ENCODE measurements at regions not wholly inside any gene's neighbourhood (a gene's known extent, or its start where the extent isn't known, plus 50 kb on each side); places are given as distances from the start of the nearest gene placed in this dataset.
A peak's percentile ranks its signal among the peaks of the same experiment; 100 is the strongest.

DNA sequence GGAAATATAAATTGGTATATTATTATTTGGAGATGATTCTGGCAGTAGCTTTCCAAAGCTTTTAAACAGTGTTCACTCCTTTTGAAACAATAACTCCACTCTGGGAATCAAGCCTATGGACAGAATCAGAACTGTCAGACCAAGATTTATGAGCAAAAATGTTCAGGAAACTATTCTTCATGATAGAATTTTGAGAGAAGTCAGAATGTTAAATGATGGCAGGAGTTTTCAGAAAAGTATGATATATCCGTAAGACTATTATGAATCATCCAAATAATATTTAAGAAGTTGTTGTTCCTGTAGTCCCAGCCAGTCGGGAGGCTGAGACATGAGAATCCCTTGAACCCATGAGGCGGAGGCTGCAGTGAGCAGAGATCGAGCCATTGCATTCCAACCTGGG is 50.5 kb upstream of the ADGRG2 start:
- DNase-seq: no peak
- H3K36me3 ChIP-seq (replicated peaks; ENCODE audit: control insufficient read depth, insufficient read depth, low read length): no peaks in the 10 kb centered on the region
- H3K4me3 ChIP-seq (ENCODE audit: insufficient read depth, low read depth, low read length): no peak overlapping the region
- no peaks in the 10 kb centered on the region for H3K27me3 ChIP-seq (ENCODE audit: control insufficient read depth, insufficient read depth, low read length)

- Histone ChIP-seq H3K36me3 (replicated peaks; ENCODE audit: control insufficient read depth, insufficient read depth, low read length) (no peaks in the 10 kb centered on the region), H3K27me3 (ENCODE audit: control insufficient read depth, insufficient read depth, low read length) (no peaks in the 10 kb centered on the region), H3K4me3 (ENCODE audit: insufficient read depth, low read depth, low read length) (no peak overlapping the region)
- no peak for DNase-seq
Measured at GRCh38 chrX:19174401-19175025, 52.2 kb upstream of the ADGRG2 start.

DNA sequence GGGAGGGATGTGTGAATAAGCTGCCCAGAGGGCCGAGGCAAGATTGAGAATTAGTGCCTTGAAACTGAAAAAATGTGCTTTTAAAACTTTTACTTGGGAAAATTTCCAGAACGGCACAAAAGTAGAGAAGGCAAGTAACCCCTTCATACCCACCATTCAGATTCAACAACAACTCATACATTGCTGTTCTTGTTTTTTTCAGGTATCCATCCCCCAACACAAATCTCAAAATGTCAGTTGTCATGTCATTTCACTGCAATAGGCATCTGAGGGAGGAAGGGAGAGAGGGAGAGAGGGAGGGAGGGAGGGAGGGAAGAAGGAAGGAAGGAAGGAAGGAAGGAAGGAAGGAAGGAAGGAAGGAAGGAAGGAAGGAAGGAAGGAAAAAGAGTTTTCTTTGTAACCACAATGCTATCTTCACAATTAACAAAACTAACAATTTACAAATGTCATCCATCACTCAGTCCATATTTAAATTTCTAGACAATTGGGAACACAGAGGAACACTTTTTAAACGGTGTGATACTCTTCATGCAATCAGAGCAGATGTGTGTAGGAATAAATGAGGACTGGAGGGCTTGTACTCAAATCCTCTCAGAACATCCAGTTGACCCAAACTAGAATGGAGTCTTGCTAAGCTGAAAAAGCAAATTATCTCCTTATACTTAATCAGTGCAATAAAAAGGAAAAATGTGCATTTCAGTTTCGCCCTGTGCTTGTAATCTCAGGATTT is 54.8 kb upstream of the ADGRG2 start:
- H3K4me3 ChIP-seq (ENCODE audit: insufficient read depth, low read depth, low read length): no peak overlapping the region
- no peaks in the 10 kb centered on the region for H3K36me3 ChIP-seq (replicated peaks; ENCODE audit: control insufficient read depth, insufficient read depth, low read length)
- H3K27me3 ChIP-seq (ENCODE audit: control insufficient read depth, insufficient read depth, low read length): no peaks in the 10 kb centered on the region
- no peak for DNase-seq

- Histone ChIP-seq H3K36me3 (replicated peaks; ENCODE audit: control insufficient read depth, insufficient read depth, low read length) (no peaks in the 10 kb centered on the region), H3K27me3 (ENCODE audit: control insufficient read depth, insufficient read depth, low read length) (no peaks in the 10 kb centered on the region), H3K4me3 (ENCODE audit: insufficient read depth, low read depth, low read length) (no peak overlapping the region)
- no peak for DNase-seq
Measured at GRCh38 chrX:19177721-19178120, 55.5 kb upstream of the ADGRG2 start.

DNA sequence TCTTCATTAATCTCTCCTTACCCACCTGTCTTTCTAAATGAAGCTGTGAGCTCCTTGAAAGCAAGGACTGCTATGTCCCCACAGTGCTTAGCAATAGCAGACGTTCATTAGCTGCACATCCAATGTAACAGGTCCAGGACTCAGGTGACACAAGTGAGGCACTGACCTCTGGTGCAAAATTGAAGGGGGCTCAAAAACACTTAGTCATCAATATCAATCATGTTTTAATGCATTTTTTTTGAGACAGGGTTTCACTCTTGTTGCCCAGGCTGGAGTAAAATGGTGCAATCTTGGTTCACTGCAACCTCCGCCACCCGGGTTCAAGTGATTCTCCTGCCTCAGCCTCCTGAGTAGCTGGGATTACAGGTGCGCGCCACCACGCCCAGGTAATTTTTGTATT is 56.1 kb upstream of the ADGRG2 start:
- H3K27me3 ChIP-seq (ENCODE audit: control insufficient read depth, insufficient read depth, low read length): no peaks in the 10 kb centered on the region
- no peak for DNase-seq
- H3K36me3 ChIP-seq (replicated peaks; ENCODE audit: control insufficient read depth, insufficient read depth, low read length): no peaks in the 10 kb centered on the region
- no peak overlapping the region for H3K4me3 ChIP-seq (ENCODE audit: insufficient read depth, low read depth, low read length)

DNA sequence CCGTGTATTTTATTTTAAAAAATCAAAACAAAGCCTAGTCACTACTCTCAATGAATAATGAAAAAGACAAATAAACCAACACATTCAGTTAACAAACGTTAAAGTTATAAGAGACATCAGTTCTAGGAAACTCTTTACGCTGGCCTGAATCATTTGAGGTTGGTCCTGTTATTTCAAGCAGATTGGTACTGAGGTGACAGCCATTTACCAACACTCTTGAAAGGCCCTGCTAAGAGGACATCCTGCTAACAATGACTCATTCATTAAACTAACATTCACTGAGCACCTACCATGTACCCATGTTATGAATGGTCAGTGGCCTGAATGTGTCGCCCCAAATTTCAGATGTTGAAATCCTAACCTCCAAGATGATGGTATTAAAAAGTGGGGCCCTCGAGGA is 57.1 kb upstream of the ADGRG2 start:
- H3K36me3 ChIP-seq (replicated peaks; ENCODE audit: control insufficient read depth, insufficient read depth, low read length): no peaks in the 10 kb centered on the region
- DNase-seq: no peak
- H3K27me3 ChIP-seq (ENCODE audit: control insufficient read depth, insufficient read depth, low read length): no peaks in the 10 kb centered on the region
- no peak overlapping the region for H3K4me3 ChIP-seq (ENCODE audit: insufficient read depth, low read depth, low read length)

DNA sequence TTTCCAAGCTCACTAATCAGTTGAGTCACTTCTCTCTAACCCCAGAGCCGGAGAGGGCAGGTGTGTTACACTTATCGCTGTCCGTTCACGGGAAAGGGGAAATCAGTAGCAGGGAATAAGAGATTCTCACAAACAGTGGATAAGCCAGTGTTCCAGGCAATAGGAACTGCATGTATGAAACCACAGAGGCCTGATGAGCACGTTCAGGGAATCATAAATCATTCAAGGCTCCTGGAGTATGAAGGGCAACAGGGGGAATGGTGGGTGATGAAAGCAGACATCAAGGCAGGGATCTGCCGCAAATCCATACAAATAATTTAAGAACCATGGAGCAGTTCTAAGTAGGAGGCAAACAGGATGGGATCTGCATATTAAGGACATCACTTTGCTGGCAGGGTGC is 59.1 kb upstream of the ADGRG2 start:
- H3K36me3 ChIP-seq (replicated peaks; ENCODE audit: control insufficient read depth, insufficient read depth, low read length): no peaks in the 10 kb centered on the region
- DNase-seq: no peak
- no peaks in the 10 kb centered on the region for H3K27me3 ChIP-seq (ENCODE audit: control insufficient read depth, insufficient read depth, low read length)
- H3K4me3 ChIP-seq (ENCODE audit: insufficient read depth, low read depth, low read length): no peak overlapping the region

DNA sequence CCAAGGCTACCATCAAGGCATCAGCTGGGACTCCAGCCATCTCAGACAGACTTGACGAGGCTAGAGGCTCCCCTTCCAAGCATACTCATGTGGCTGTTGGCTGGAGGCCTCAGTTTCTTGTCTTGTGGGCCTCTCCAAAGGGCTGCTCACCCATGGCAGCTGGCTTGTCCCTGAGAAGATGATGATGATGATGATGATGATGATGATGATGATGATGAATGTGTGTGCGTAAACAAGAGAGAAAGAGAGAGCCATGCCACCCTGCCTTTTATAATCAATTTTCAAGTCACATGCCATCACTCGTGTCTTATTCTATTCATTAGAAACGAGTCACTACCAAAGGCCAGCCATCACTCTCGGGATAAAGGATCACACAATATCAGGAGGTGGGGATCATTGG is 60.5 kb upstream of the ADGRG2 start:
- Histone ChIP-seq H3K36me3 (replicated peaks; ENCODE audit: control insufficient read depth, insufficient read depth, low read length) (no peaks in the 10 kb centered on the region), H3K27me3 (ENCODE audit: control insufficient read depth, insufficient read depth, low read length) (no peaks in the 10 kb centered on the region), H3K4me3 (ENCODE audit: insufficient read depth, low read depth, low read length) (no peak overlapping the region)
- DNase-seq: no peak

- no peak for DNase-seq
- Histone ChIP-seq H3K36me3 (replicated peaks; ENCODE audit: control insufficient read depth, insufficient read depth, low read length) (no peaks in the 10 kb centered on the region), H3K27me3 (ENCODE audit: control insufficient read depth, insufficient read depth, low read length) (no peaks in the 10 kb centered on the region), H3K4me3 (ENCODE audit: insufficient read depth, low read depth, low read length) (no peak overlapping the region)
Measured at GRCh38 chrX:19183761-19184477, 61.7 kb upstream of the ADGRG2 start.

- H3K27me3 ChIP-seq (ENCODE audit: control insufficient read depth, insufficient read depth, low read length): no peaks in the 10 kb centered on the region
- DNase-seq: no peak
- no peak overlapping the region for H3K4me3 ChIP-seq (ENCODE audit: insufficient read depth, low read depth, low read length)
- H3K36me3 ChIP-seq (replicated peaks; ENCODE audit: control insufficient read depth, insufficient read depth, low read length): no peaks in the 10 kb centered on the region
Measured at GRCh38 chrX:19188566-19188965, 66.3 kb upstream of the ADGRG2 start.

GRCh38 chrX:19190902-19191301 is 68.6 kb upstream of the ADGRG2 start:
- H3K4me3 ChIP-seq (ENCODE audit: insufficient read depth, low read depth, low read length): no peak overlapping the region
- H3K27me3 ChIP-seq (ENCODE audit: control insufficient read depth, insufficient read depth, low read length): no peaks in the 10 kb centered on the region
- no peak for DNase-seq
- H3K36me3 ChIP-seq (replicated peaks; ENCODE audit: control insufficient read depth, insufficient read depth, low read length): no peaks in the 10 kb centered on the region

DNA sequence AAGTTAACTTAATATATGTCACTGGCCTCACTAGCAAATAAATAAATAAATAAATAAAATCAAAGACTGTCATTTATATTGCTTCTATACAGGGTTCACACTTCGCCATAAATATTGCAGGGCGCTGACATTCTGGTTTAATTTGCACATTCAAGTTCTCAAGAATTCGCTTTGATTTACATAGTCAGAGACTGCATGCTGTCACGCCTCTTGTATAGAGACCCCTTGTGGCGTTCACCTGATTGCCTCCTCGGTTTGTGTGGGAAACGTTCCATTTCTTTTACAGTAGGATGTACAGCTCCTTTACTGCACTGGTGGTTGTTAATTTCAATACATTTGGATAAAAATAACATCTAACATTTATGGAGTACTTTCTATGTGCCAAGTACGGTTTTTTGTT is 71.3 kb upstream of the ADGRG2 start:
- DNase-seq: peak; percentile 17
- Histone ChIP-seq H3K27me3 (ENCODE audit: control insufficient read depth, insufficient read depth, low read length) (no peaks in the 10 kb centered on the region), H3K4me3 (ENCODE audit: insufficient read depth, low read depth, low read length) (no peak overlapping the region), H3K36me3 (replicated peaks; ENCODE audit: control insufficient read depth, insufficient read depth, low read length) (no peaks in the 10 kb centered on the region)

DNA sequence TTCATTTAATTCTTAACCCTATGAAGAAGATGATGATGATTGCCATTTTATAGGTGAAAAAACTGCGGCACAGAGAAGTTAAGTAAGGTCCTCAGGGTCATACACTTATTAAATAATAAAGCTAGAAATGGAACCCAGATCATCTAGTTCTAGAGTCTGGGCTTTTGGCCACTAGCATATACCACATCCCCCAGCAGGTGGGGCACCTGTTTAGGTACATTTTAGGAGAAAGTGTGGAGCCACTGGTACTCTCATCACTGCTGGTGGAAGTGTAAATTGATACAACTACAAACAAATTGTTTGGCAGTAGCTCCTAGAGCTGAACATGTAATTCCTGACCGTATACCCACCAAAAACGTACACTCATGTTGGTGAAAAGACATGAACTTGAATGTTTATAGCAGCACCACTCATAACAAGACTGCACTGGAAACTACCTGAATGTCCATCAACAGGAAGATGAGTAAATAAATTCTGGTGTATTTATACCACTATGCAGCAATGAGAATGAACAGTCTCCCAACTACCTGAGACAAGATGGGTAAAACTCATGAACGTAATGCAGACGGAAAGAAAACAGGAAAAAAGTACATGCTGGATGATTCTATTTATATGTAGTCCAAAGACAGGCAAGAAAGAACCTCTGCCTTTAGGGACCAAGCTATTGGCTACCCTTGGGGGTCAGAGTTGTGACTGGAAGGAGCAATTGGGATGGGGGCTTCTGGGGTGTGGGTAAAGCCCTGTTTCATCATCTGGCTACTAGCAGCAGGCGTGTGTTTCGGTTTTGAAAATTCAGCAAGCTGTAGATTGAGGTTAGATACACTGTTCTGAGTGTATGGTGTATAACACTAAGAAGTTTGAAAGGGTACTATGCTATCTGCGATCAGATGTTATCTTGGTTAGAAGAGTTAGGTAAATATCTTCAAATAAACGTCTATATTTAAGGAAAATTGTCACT is 72.3 kb upstream of the ADGRG2 start:
- no peak overlapping the region for H3K4me3 ChIP-seq (ENCODE audit: insufficient read depth, low read depth, low read length)
- H3K27me3 ChIP-seq (ENCODE audit: control insufficient read depth, insufficient read depth, low read length): no peaks in the 10 kb centered on the region
- no peaks in the 10 kb centered on the region for H3K36me3 ChIP-seq (replicated peaks; ENCODE audit: control insufficient read depth, insufficient read depth, low read length)
- DNase-seq: no peak

- DNase-seq: no peak
- Histone ChIP-seq H3K36me3 (replicated peaks; ENCODE audit: control insufficient read depth, insufficient read depth, low read length) (no peaks in the 10 kb centered on the region), H3K4me3 (ENCODE audit: insufficient read depth, low read depth, low read length) (no peak overlapping the region), H3K27me3 (ENCODE audit: control insufficient read depth, insufficient read depth, low read length) (no peaks in the 10 kb centered on the region)
Measured at GRCh38 chrX:19195243-19195610, 73.0 kb upstream of the ADGRG2 start.

Measured in H7 (cell line).